ENCODE measurements at regions not wholly inside any gene's neighbourhood (a gene's known extent, or its start where the extent isn't known, plus 50 kb on each side); places are given as distances from the start of the nearest gene placed in this dataset.

DNA sequence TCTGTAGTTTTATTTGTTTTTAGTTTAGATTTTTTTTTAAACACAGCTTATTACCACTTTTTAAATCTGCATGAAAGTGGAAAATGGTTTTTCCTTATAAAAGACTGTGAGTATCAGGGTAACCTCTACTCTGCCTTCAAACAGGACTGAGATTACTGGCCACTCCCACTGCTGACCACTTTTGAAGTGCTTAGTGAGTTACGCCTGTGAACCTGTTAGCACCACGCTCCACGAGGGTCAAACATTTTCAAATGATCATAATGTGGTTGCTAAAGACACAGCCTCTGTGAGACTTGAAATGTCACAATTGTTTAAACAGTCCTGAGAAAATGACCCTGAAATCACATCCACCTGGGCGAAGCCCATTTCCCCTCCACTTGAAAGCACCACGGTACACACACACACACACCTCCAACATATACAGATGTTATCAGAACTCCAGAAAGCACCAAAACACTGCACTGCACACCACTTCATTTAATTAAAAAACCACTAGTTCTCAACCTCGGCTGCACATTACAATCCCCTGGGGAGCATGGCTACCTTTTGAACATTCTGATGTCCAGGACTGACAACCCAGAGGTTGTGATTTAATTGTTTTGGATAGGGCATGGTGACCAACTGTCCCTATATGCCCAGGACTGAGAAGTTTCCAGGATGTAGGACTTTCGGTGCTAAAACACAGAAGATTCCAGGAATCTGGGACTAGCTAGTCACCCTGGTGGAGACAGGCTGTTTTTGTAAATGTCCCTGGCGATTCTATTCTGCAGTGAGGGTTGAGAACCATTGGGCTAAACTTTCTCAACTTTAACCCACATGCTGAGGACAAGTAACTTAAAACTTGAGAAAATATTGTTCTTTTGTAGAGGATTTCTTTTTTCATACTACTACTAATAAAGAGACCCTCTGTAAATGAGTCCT lies 176.4 kb upstream of the MYLIP start:
- H3K4me3 ChIP-seq (ENCODE audit: low read depth, low read length): no peak overlapping the region
- H3K9me3 ChIP-seq (ENCODE audit: control insufficient read depth, insufficient read depth, low read length): no peaks in the 10 kb centered on the region
- DNase-seq (ENCODE audit: low read depth in 4 of 6, low spot score in 6 of 6): no peak
- 81% methylated on average over 6 of the region's 8 CpGs for WGBS (ENCODE audit: insufficient coverage)
- H3K27me3 ChIP-seq (ENCODE audit: control insufficient read depth, insufficient read depth, low read length): no peaks in the 10 kb centered on the region
- no peaks in the 10 kb centered on the region for H3K36me3 ChIP-seq (ENCODE audit: control insufficient read depth, insufficient read depth, low read length)
- peak overlapping the region; percentile 78 for H3K27ac ChIP-seq (ENCODE audit: low read depth, low read length)
- H3K4me1 ChIP-seq (ENCODE audit: control insufficient read depth, insufficient read depth, low read length): no peaks in the 10 kb centered on the region

DNA sequence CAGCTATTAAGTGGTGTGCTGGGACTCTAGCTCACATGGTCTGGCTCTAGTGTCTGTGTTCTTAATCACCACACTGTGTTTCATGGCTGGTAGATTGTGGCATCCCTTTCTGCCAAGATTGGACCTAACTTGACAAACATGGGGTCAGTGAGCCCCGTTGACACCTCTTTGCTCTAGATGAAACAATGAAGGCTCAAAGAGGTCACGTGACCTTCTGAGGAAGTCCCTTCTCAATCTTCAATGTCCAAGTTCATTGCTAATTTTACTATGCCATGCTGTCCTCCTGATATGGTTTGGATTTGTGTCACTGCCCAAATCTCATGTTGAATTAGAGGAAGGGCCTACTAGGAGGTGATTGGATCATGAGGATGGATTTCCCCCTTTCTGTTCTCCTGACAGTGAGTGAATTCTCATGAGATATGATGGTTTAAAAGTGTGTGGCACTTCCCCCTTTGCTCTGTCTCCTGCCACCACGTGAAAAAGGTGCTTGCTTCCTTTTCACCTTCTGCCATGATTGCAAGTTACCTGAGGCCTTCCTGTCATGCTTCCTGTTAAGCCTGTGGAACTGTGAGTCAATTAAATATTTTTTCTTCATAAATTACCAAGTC lies 177.8 kb upstream of the MYLIP start:
- Histone ChIP-seq H3K27me3 (ENCODE audit: control insufficient read depth, insufficient read depth, low read length) (no peaks in the 10 kb centered on the region), H3K9me3 (ENCODE audit: control insufficient read depth, insufficient read depth, low read length) (no peaks in the 10 kb centered on the region), H3K36me3 (ENCODE audit: control insufficient read depth, insufficient read depth, low read length) (no peaks in the 10 kb centered on the region), H3K4me1 (ENCODE audit: control insufficient read depth, insufficient read depth, low read length) (no peaks in the 10 kb centered on the region), H3K27ac (ENCODE audit: low read depth, low read length) (no peak overlapping the region), H3K4me3 (ENCODE audit: low read depth, low read length) (no peak overlapping the region)
- WGBS (ENCODE audit: insufficient coverage): 95% methylated on average over 2 of the region's 3 CpGs
- DNase-seq (ENCODE audit: low read depth in 4 of 6, low spot score in 6 of 6): no peak

DNA sequence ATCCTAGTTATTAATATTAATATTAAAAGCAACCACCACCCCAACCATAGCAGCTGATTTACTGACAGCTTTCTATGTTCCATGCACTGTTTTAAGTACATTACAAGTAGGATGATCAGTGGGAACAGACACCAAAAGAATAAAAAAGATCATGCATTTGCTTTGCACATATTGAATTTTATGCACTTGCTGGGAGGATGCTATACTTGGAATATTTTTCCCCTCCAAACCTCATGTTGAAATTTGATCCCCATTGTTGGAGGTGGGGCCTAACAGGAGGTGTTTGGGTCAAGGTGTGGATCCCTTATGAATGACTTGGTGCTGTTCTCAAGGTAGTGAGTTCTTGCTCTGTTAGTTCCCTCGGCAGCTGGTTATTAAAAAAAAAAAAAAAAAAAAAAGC lies 178.9 kb upstream of the MYLIP start:
- WGBS (ENCODE audit: insufficient coverage): no CpG with 5 or more reads among the region's 1 CpG

DNA sequence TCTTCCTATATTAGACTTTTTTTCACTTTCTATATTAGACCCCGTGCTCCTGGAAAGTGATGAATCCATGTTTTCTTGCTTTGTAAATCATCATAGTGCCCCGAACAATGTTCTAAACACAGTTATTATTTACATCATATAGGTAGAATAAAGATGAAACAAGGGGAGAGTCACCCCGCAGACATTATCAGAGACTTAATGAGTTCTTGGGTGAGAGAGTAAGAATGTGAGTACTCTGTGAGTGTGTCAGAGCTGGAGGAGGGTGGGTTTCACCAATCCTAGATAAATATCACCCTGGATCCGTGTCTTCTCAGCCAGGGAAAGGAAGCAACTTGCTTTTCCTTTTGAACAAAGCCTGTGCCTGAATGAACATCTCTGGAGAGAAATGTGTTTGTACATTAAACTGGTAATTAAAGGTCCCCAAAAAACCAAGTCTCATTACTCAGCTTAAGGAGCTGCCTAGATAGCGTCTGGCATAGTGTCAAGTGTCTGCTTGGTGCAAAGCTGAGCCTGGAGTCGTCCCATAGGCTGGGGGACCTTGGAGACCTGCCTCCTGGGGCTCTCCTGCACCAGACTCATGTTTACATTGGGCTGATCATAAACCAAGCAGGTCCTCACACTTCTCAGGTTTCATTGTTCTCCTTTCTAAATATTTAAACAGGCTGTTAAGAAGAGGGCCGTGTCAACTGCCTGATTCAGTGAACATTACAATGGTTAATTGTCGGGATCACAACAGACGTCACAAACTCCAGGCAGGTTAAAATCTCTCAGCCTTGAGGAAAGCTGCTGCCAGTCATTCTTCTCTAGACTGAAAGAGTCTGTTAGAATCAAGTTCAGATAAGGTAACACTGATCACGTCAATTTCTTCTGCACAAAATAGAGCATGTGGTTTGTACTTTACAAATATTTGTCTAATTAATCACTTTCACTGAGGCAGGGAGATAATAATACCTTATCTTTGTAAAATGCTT lies 179.7 kb upstream of the MYLIP start:
- Histone ChIP-seq H3K36me3 (ENCODE audit: control insufficient read depth, insufficient read depth, low read length) (no peaks in the 10 kb centered on the region), H3K27me3 (ENCODE audit: control insufficient read depth, insufficient read depth, low read length) (no peaks in the 10 kb centered on the region), H3K4me3 (ENCODE audit: low read depth, low read length) (no peak overlapping the region), H3K27ac (ENCODE audit: low read depth, low read length) (no peak overlapping the region), H3K9me3 (ENCODE audit: control insufficient read depth, insufficient read depth, low read length) (no peaks in the 10 kb centered on the region), H3K4me1 (ENCODE audit: control insufficient read depth, insufficient read depth, low read length) (no peaks in the 10 kb centered on the region)
- peak in 2 of 6 donors; percentile 7 to 69 for DNase-seq (ENCODE audit: low read depth in 4 of 6, low spot score in 6 of 6)
- WGBS (ENCODE audit: insufficient coverage): 21% methylated on average over 5 of the region's 10 CpGs

More for the DNA sequence above, 178.9 kb upstream of the MYLIP start:
- Histone ChIP-seq H3K36me3 (ENCODE audit: control insufficient read depth, insufficient read depth, low read length) (no peaks in the 10 kb centered on the region), H3K27me3 (ENCODE audit: control insufficient read depth, insufficient read depth, low read length) (no peaks in the 10 kb centered on the region), H3K4me3 (ENCODE audit: low read depth, low read length) (no peak overlapping the region), H3K9me3 (ENCODE audit: control insufficient read depth, insufficient read depth, low read length) (no peaks in the 10 kb centered on the region), H3K4me1 (ENCODE audit: control insufficient read depth, insufficient read depth, low read length) (no peaks in the 10 kb centered on the region), H3K27ac (ENCODE audit: low read depth, low read length) (no peak overlapping the region)
- DNase-seq (ENCODE audit: low read depth in 4 of 6, low spot score in 6 of 6): no peak

DNA sequence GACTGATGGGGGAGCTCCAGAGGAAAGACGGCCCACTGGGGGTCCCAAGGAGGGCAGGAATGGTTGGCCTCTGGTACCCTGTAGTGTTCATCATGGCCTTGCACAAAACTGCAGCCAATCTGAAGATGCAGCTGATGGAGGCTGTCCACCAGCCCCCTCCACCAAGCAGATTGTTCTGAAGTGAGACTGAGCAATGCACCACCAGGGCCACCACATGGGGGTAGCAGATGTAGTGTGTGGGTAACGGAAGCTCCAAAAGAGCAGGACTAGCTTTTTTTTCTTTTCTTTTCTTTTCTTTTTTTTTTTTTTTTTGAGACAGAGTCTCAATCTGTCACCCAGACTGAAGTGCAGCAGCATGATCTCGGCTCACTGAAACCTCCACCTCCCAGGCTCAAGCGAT lies 181.0 kb upstream of the MYLIP start:
- H3K4me3 ChIP-seq (ENCODE audit: low read depth, low read length): no peak overlapping the region
- H3K27me3 ChIP-seq (ENCODE audit: control insufficient read depth, insufficient read depth, low read length): no peaks in the 10 kb centered on the region
- whole genome bisulfite sequencing (ENCODE audit: insufficient coverage): 100% methylated on average over 1 of the region's 4 CpGs
- H3K9me3 ChIP-seq (ENCODE audit: control insufficient read depth, insufficient read depth, low read length): no peaks in the 10 kb centered on the region
- DNase-seq (ENCODE audit: low read depth in 4 of 6, low spot score in 6 of 6): no peak
- H3K36me3 ChIP-seq (ENCODE audit: control insufficient read depth, insufficient read depth, low read length): no peaks in the 10 kb centered on the region
- H3K27ac ChIP-seq (ENCODE audit: low read depth, low read length): no peak overlapping the region
- H3K4me1 ChIP-seq (ENCODE audit: control insufficient read depth, insufficient read depth, low read length): no peaks in the 10 kb centered on the region

DNA sequence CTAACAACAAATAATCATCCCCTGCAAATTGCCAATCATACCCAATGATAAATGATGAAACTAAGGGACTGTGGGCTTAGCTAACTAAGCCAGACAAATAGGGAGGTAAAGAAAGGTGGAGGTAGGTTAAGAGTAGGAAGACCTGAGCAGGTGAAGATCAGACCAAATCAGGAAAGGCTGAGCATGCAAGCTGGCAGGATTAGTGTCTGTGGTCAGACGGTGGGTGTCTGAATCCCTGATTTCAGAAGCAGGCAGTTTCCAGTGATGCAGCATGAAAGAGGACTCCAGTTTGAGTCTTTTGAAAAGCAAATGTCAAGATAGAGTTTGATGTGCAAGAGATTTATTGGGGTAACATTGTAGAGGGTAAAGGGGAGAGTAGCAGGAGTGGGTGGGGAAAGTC lies 181.4 kb upstream of the MYLIP start:
- H3K27ac ChIP-seq (ENCODE audit: low read depth, low read length): no peak overlapping the region
- H3K36me3 ChIP-seq (ENCODE audit: control insufficient read depth, insufficient read depth, low read length): no peaks in the 10 kb centered on the region
- no peaks in the 10 kb centered on the region for H3K9me3 ChIP-seq (ENCODE audit: control insufficient read depth, insufficient read depth, low read length)
- H3K4me3 ChIP-seq (ENCODE audit: low read depth, low read length): no peak overlapping the region
- no peaks in the 10 kb centered on the region for H3K27me3 ChIP-seq (ENCODE audit: control insufficient read depth, insufficient read depth, low read length)
- 100% methylated on average over 1 of the region's 1 CpG for WGBS (ENCODE audit: insufficient coverage)
- H3K4me1 ChIP-seq (ENCODE audit: control insufficient read depth, insufficient read depth, low read length): no peaks in the 10 kb centered on the region
- DNase-seq (ENCODE audit: low read depth in 4 of 6, low spot score in 6 of 6): no peak

DNA sequence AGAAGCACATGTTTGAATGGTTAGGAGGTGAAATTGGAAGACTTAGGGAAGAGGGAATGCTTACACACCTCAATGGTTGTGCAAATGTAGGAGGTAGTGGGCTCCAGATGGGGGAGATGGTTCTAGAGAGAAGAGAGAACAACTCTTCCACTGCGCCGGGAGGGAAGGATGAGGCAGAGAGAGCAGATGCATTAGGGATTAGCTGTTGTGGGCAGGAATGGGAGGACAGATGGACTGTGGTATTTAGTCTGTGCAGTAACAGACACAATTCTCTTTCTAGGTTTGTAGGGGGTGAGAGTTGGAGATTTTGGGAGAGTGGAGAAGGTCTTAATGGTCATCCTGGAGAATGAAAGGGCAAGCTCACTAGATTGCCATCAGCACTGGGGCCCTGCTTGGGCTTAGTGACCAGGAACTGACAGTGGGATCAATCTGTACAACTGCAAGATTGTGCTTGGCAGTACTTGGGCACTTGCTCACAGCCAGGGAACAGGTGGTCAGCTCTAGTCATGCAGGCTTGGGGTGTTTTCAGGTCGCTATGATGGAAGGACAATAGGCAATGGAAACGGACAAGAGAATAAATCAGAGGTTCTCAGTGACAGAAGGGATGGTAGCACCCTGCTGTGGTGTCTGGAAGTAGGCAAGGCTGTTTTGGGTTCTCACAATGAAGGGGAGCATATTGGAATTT lies 182.0 kb upstream of the MYLIP start:
- Histone ChIP-seq H3K36me3 (ENCODE audit: control insufficient read depth, insufficient read depth, low read length) (no peaks in the 10 kb centered on the region), H3K4me1 (ENCODE audit: control insufficient read depth, insufficient read depth, low read length) (no peaks in the 10 kb centered on the region), H3K9me3 (ENCODE audit: control insufficient read depth, insufficient read depth, low read length) (no peaks in the 10 kb centered on the region), H3K27me3 (ENCODE audit: control insufficient read depth, insufficient read depth, low read length) (no peaks in the 10 kb centered on the region), H3K4me3 (ENCODE audit: low read depth, low read length) (no peak overlapping the region), H3K27ac (ENCODE audit: low read depth, low read length) (no peak overlapping the region)
- no peak for DNase-seq (ENCODE audit: low read depth in 4 of 6, low spot score in 6 of 6)
- WGBS (ENCODE audit: insufficient coverage): 71% methylated on average over 4 of the region's 4 CpGs

DNA sequence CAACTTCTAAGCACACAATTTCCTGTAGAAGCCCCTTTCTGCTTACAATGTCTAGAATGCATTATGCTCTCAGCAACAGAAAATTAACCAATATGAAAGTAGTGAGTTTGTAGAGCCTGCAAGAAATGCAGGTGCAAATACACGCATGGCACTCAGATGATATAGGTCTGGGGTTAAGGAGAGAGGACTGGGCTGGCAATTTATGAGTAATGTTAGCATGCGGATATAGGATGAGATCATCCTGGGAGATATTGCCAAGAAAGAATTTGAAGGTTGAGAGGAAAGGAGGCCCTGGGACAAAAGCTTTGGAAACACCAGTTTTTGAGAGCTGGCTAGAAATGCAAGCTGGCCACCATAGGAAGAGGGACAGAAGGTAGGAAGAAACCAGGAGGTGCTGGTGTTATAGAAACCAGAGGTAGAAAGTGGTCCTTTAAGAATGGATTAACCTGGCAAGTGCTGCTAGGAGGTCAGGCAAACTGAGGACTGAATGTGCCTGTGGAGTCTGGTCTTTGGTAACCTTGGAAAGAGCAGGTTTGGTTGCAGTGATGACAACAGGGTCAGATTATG lies 183.2 kb upstream of the MYLIP start:
- no peaks in the 10 kb centered on the region for H3K9me3 ChIP-seq (ENCODE audit: control insufficient read depth, insufficient read depth, low read length)
- WGBS (ENCODE audit: insufficient coverage): 73% methylated on average over 2 of the region's 2 CpGs
- no peak overlapping the region for H3K27ac ChIP-seq (ENCODE audit: low read depth, low read length)
- H3K27me3 ChIP-seq (ENCODE audit: control insufficient read depth, insufficient read depth, low read length): no peaks in the 10 kb centered on the region
- no peak for DNase-seq (ENCODE audit: low read depth in 4 of 6, low spot score in 6 of 6)
- H3K4me1 ChIP-seq (ENCODE audit: control insufficient read depth, insufficient read depth, low read length): no peaks in the 10 kb centered on the region
- no peaks in the 10 kb centered on the region for H3K36me3 ChIP-seq (ENCODE audit: control insufficient read depth, insufficient read depth, low read length)
- H3K4me3 ChIP-seq (ENCODE audit: low read depth, low read length): no peak overlapping the region

DNA sequence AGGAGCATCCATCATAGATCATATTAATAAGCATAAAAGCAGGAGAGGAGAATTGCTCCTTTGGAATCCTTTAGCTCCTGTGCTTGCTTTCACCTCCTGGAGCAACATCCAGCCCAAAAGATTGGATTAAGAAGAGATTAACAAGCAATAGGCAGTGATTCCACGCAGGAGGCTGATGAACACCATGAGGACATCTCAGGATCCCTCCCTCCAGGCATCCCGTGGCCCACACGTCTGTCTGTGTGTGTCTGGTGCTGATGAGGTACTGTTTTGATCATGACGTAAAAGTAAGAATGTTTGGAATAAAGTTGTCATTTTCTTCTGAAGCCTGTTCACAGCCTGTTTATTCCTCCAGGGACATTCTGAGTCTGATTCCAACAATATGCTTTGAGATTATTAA lies 185.5 kb upstream of the MYLIP start:
- Histone ChIP-seq H3K27me3 (ENCODE audit: control insufficient read depth, insufficient read depth, low read length) (no peaks in the 10 kb centered on the region), H3K4me1 (ENCODE audit: control insufficient read depth, insufficient read depth, low read length) (no peaks in the 10 kb centered on the region), H3K27ac (ENCODE audit: low read depth, low read length) (no peak overlapping the region), H3K4me3 (ENCODE audit: low read depth, low read length) (no peak overlapping the region), H3K36me3 (ENCODE audit: control insufficient read depth, insufficient read depth, low read length) (no peaks in the 10 kb centered on the region), H3K9me3 (ENCODE audit: control insufficient read depth, insufficient read depth, low read length) (no peaks in the 10 kb centered on the region)
- 80% methylated on average over 1 of the region's 4 CpGs for WGBS (ENCODE audit: insufficient coverage)
- no peak for DNase-seq (ENCODE audit: low read depth in 4 of 6, low spot score in 6 of 6)
